ENCODE measurements at regions not wholly inside any gene's neighbourhood (a gene's known extent, or its start where the extent isn't known, plus 50 kb on each side); places are given as distances from the start of the nearest gene placed in this dataset.

DNA sequence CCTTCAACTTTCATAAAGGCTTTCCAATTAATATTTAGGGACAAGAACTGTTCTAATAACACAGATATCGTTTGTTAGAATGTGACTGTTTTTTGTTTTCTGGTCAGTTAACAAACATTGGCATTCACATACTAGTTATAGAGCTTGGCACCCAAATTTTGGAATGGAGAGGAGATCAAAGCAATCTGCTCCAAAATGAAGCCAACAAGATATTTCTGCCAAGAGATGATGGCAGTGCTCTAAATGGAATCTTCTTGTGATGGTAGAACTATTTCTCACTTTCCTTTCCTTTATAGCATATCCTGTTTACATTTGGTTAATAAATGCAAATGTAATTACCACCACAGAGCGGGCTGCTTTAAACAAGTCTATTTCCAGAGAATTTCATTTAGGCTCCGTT lies 208.3 kb upstream of the RIMS1 start:
- TF ChIP-seq CTCF (IDR thresholded peaks at IDR 0.05; ENCODE audit: low read depth, low read length, poor library complexity, severe bottlenecking) (no peak), EZH2phosphoT487 (IDR thresholded peaks at IDR 0.05; ENCODE audit: borderline replicate concordance, low read length) (no peak)

Data from DOHH2 (cell line).